ENCODE measurements at regions not wholly inside any gene's neighbourhood (a gene's known extent, or its start where the extent isn't known, plus 50 kb on each side); places are given as distances from the start of the nearest gene placed in this dataset.

DNA sequence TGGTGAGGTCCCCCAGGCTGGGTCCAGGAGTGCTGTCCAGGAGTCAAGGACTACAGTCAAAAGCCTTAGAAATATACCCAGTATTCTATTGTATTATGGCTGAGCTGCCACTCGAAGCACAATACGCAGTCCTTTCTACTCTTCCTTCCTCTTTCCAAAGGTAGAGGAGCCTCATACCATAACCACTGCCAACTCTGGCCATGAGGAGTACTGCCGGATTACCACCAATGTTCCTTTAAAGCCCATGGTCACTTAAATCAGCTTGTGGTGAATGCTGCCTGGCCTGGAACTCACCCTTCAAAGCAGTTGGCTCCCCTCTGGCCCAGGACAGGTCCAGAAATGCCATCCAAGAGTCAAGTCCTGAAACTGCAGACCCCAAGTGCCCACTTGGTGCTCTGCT lies 425.4 kb downstream of the SLC16A7 start:
- TF ChIP-seq, protein P1, sequence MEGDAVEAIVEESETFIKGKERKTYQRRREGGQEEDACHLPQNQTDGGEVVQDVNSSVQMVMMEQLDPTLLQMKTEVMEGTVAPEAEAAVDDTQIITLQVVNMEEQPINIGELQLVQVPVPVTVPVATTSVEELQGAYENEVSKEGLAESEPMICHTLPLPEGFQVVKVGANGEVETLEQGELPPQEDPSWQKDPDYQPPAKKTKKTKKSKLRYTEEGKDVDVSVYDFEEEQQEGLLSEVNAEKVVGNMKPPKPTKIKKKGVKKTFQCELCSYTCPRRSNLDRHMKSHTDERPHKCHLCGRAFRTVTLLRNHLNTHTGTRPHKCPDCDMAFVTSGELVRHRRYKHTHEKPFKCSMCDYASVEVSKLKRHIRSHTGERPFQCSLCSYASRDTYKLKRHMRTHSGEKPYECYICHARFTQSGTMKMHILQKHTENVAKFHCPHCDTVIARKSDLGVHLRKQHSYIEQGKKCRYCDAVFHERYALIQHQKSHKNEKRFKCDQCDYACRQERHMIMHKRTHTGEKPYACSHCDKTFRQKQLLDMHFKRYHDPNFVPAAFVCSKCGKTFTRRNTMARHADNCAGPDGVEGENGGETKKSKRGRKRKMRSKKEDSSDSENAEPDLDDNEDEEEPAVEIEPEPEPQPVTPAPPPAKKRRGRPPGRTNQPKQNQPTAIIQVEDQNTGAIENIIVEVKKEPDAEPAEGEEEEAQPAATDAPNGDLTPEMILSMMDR (IDR thresholded peaks at IDR 0.05), result no peak
- TF ChIP-seq EZH2 (IDR thresholded peaks at IDR 0.05), result no peak
